ENCODE measurements at regions not wholly inside any gene's neighbourhood (a gene's known extent, or its start where the extent isn't known, plus 50 kb on each side); places are given as distances from the start of the nearest gene placed in this dataset.
A peak's percentile ranks its signal among the peaks of the same experiment; 100 is the strongest.

- no CpG with 5 or more reads among the region's 2 CpGs for WGBS, 2 donors (ENCODE audit: extremely low coverage in 2 of 2, insufficient read length in 2 of 2, insufficient replicate concordance in 1 of 2)
- Histone ChIP-seq H3K4me3 (ENCODE audit: low read length in 2 of 2) (no peak overlapping the region), H3K23ac (ENCODE audit: low read depth, low read length, poor library complexity) (no peak overlapping the region), H2BK15ac (ENCODE audit: low read length) (no peak overlapping the region), H3K79me1 (ENCODE audit: low read depth, low read length) (no peaks in the 10 kb centered on the region), H3K18ac (ENCODE audit: low read length) (no peak overlapping the region), H2BK120ac (ENCODE audit: low read depth, low read length) (no peak overlapping the region), H3K9ac (ENCODE audit: low read depth, low read length, poor library complexity) (no peak overlapping the region), H3K36me3 (replicated peaks in 1 of 2; ENCODE audit: control insufficient read depth in 2 of 2, insufficient read depth in 2 of 2, low read length in 2 of 2) (no peaks in the 10 kb centered on the region), H4K91ac (ENCODE audit: low read depth, low read length, poor library complexity) (no peak overlapping the region), H2BK5ac (ENCODE audit: low read length) (no peak overlapping the region), H3K14ac (ENCODE audit: low read length) (no peak overlapping the region), H3K4me1 (ENCODE audit: control insufficient read depth in 2 of 2, insufficient read depth in 1 of 2, low read depth in 1 of 2, low read length in 2 of 2) (no peaks in the 10 kb centered on the region), H3K27ac (replicated peaks; ENCODE audit: low read length) (no peak overlapping the region), H3K4me2 (ENCODE audit: insufficient read depth, low read length, poor library complexity, severe bottlenecking) (no peak overlapping the region), H3K27me3 (ENCODE audit: control insufficient read depth in 3 of 3, insufficient read depth in 3 of 3, low read depth in 1 of 3, low read length in 3 of 3) (no peaks in the 10 kb centered on the region), H2BK12ac (ENCODE audit: low read length) (no peak overlapping the region), H3K4ac (ENCODE audit: low read length) (no peak overlapping the region), H2AK5ac (ENCODE audit: low read depth, low read length) (no peak overlapping the region), H2AFZ (ENCODE audit: low read length) (no peak overlapping the region), H4K8ac (ENCODE audit: low read depth, low read length) (no peak overlapping the region), H3K9me3 (replicated peaks in 1 of 2; ENCODE audit: control insufficient read depth in 2 of 2, insufficient read depth in 1 of 2, low read depth in 1 of 2, low read length in 2 of 2) (no peaks in the 10 kb centered on the region)
- DNase-seq (ENCODE audit: low spot score), result no peak
Measured at GRCh38 chr2:198991431-198991830, 466.3 kb downstream of the SATB2 start.

GRCh38 chr2:198975779-198976178 is 482.0 kb downstream of the SATB2 start:
- peaks cover 0 to 3% of the 10 kb centered on the region in 2 donors for H3K9me3 ChIP-seq (replicated peaks in 1 of 2; ENCODE audit: control insufficient read depth in 2 of 2, insufficient read depth in 1 of 2, low read depth in 1 of 2, low read length in 2 of 2)
- no peak overlapping the region for H2BK120ac ChIP-seq (ENCODE audit: low read depth, low read length)
- no peak for DNase-seq (ENCODE audit: low spot score)
- H3K4me1 ChIP-seq (ENCODE audit: control insufficient read depth in 2 of 2, insufficient read depth in 1 of 2, low read depth in 1 of 2, low read length in 2 of 2), result no peaks in the 10 kb centered on the region
- no peak overlapping the region for H2BK12ac ChIP-seq (ENCODE audit: low read length)
- H3K79me1 ChIP-seq (ENCODE audit: low read depth, low read length), result no peaks in the 10 kb centered on the region
- H3K14ac ChIP-seq (ENCODE audit: low read length), result no peak overlapping the region
- H2BK5ac ChIP-seq (ENCODE audit: low read length), result no peak overlapping the region
- no peak overlapping the region for H2AFZ ChIP-seq (ENCODE audit: low read length)
- no peaks in the 10 kb centered on the region for H3K27me3 ChIP-seq (ENCODE audit: control insufficient read depth in 3 of 3, insufficient read depth in 3 of 3, low read depth in 1 of 3, low read length in 3 of 3)
- no peak overlapping the region for H3K4me3 ChIP-seq (ENCODE audit: low read length in 2 of 2)
- H4K91ac ChIP-seq (ENCODE audit: low read depth, low read length, poor library complexity), result no peak overlapping the region
- no peak overlapping the region for H2BK15ac ChIP-seq (ENCODE audit: low read length)
- no peak overlapping the region for H2AK5ac ChIP-seq (ENCODE audit: low read depth, low read length)
- H3K9ac ChIP-seq (ENCODE audit: low read depth, low read length, poor library complexity), result no peak overlapping the region
- H3K23ac ChIP-seq (ENCODE audit: low read depth, low read length, poor library complexity), result no peak overlapping the region
- no peak overlapping the region for H3K4me2 ChIP-seq (ENCODE audit: insufficient read depth, low read length, poor library complexity, severe bottlenecking)
- H3K18ac ChIP-seq (ENCODE audit: low read length), result no peak overlapping the region
- no peak overlapping the region for H3K27ac ChIP-seq (replicated peaks; ENCODE audit: low read length)
- no peak overlapping the region for H3K4ac ChIP-seq (ENCODE audit: low read length)
- no peaks in the 10 kb centered on the region for H3K36me3 ChIP-seq (replicated peaks in 1 of 2; ENCODE audit: control insufficient read depth in 2 of 2, insufficient read depth in 2 of 2, low read length in 2 of 2)
- H4K8ac ChIP-seq (ENCODE audit: low read depth, low read length), result no peak overlapping the region

- Histone ChIP-seq H3K4ac (ENCODE audit: low read length) (no peak overlapping the region), H3K36me3 (replicated peaks in 1 of 2; ENCODE audit: control insufficient read depth in 2 of 2, insufficient read depth in 2 of 2, low read length in 2 of 2) (no peaks in the 10 kb centered on the region), H3K4me3 (ENCODE audit: low read length in 2 of 2) (no peak overlapping the region), H2BK5ac (ENCODE audit: low read length) (no peak overlapping the region), H2AFZ (ENCODE audit: low read length) (no peak overlapping the region), H3K18ac (ENCODE audit: low read length) (no peak overlapping the region), H4K8ac (ENCODE audit: low read depth, low read length) (no peak overlapping the region), H3K27ac (replicated peaks; ENCODE audit: low read length) (no peak overlapping the region), H3K23ac (ENCODE audit: low read depth, low read length, poor library complexity) (no peak overlapping the region), H3K4me1 (ENCODE audit: control insufficient read depth in 2 of 2, insufficient read depth in 1 of 2, low read depth in 1 of 2, low read length in 2 of 2) (no peaks in the 10 kb centered on the region), H3K9ac (ENCODE audit: low read depth, low read length, poor library complexity) (no peak overlapping the region), H3K9me3 (replicated peaks in 1 of 2; ENCODE audit: control insufficient read depth in 2 of 2, insufficient read depth in 1 of 2, low read depth in 1 of 2, low read length in 2 of 2) (peaks cover 0 to 3% of the 10 kb centered on the region in 2 donors), H3K27me3 (ENCODE audit: control insufficient read depth in 3 of 3, insufficient read depth in 3 of 3, low read depth in 1 of 3, low read length in 3 of 3) (no peaks in the 10 kb centered on the region), H2BK12ac (ENCODE audit: low read length) (no peak overlapping the region), H3K79me1 (ENCODE audit: low read depth, low read length) (no peaks in the 10 kb centered on the region), H3K14ac (ENCODE audit: low read length) (no peak overlapping the region), H2AK5ac (ENCODE audit: low read depth, low read length) (no peak overlapping the region), H4K91ac (ENCODE audit: low read depth, low read length, poor library complexity) (no peak overlapping the region), H2BK120ac (ENCODE audit: low read depth, low read length) (no peak overlapping the region), H3K4me2 (ENCODE audit: insufficient read depth, low read length, poor library complexity, severe bottlenecking) (no peak overlapping the region), H2BK15ac (ENCODE audit: low read length) (no peak overlapping the region)
- DNase-seq (ENCODE audit: low spot score), result no peak
- no CpG with 5 or more reads among the region's 2 CpGs for WGBS, 2 donors (ENCODE audit: extremely low coverage in 2 of 2, insufficient read length in 2 of 2, insufficient replicate concordance in 1 of 2)
Measured at GRCh38 chr2:198973785-198974184, 484.0 kb downstream of the SATB2 start.

- H3K79me1 ChIP-seq (ENCODE audit: low read depth, low read length), result no peaks in the 10 kb centered on the region
- no peak overlapping the region for H3K4me3 ChIP-seq (ENCODE audit: low read length in 2 of 2)
- H2BK12ac ChIP-seq (ENCODE audit: low read length), result no peak overlapping the region
- no peaks in the 10 kb centered on the region for H3K27me3 ChIP-seq (ENCODE audit: control insufficient read depth in 3 of 3, insufficient read depth in 3 of 3, low read depth in 1 of 3, low read length in 3 of 3)
- no peak overlapping the region for H3K4me2 ChIP-seq (ENCODE audit: insufficient read depth, low read length, poor library complexity, severe bottlenecking)
- peak overlapping the region; percentile 23 for H2AFZ ChIP-seq (ENCODE audit: low read length)
- no peaks in the 10 kb centered on the region for H3K4me1 ChIP-seq (ENCODE audit: control insufficient read depth in 2 of 2, insufficient read depth in 1 of 2, low read depth in 1 of 2, low read length in 2 of 2)
- WGBS, 2 donors (ENCODE audit: extremely low coverage in 2 of 2, insufficient read length in 2 of 2, insufficient replicate concordance in 1 of 2), result no CpG with 5 or more reads among the region's 3 CpGs
- H3K14ac ChIP-seq (ENCODE audit: low read length), result no peak overlapping the region
- H2BK5ac ChIP-seq (ENCODE audit: low read length), result peak overlapping the region; percentile 42
- H3K36me3 ChIP-seq (replicated peaks in 1 of 2; ENCODE audit: control insufficient read depth in 2 of 2, insufficient read depth in 2 of 2, low read length in 2 of 2), result no peaks in the 10 kb centered on the region
- H4K8ac ChIP-seq (ENCODE audit: low read depth, low read length), result no peak overlapping the region
- no peak overlapping the region for H3K23ac ChIP-seq (ENCODE audit: low read depth, low read length, poor library complexity)
- H2BK120ac ChIP-seq (ENCODE audit: low read depth, low read length), result no peak overlapping the region
- no peak for DNase-seq (ENCODE audit: low spot score)
- no peak overlapping the region for H4K91ac ChIP-seq (ENCODE audit: low read depth, low read length, poor library complexity)
- peaks cover 0 to 3% of the 10 kb centered on the region in 2 donors for H3K9me3 ChIP-seq (replicated peaks in 1 of 2; ENCODE audit: control insufficient read depth in 2 of 2, insufficient read depth in 1 of 2, low read depth in 1 of 2, low read length in 2 of 2)
- no peak overlapping the region for H3K9ac ChIP-seq (ENCODE audit: low read depth, low read length, poor library complexity)
- no peak overlapping the region for H3K4ac ChIP-seq (ENCODE audit: low read length)
- no peak overlapping the region for H2BK15ac ChIP-seq (ENCODE audit: low read length)
- H3K27ac ChIP-seq (replicated peaks; ENCODE audit: low read length), result no peak overlapping the region
- H3K18ac ChIP-seq (ENCODE audit: low read length), result no peak overlapping the region
- H2AK5ac ChIP-seq (ENCODE audit: low read depth, low read length), result no peak overlapping the region
Measured at GRCh38 chr2:198973181-198973580, 484.6 kb downstream of the SATB2 start.
